Loucy (cell line): ENCODE measurements at regions not wholly inside any gene's neighbourhood (a gene's known extent, or its start where the extent isn't known, plus 50 kb on each side); places are given as distances from the start of the nearest gene placed in this dataset.

Experiments
- H2AFZ ChIP-seq: fragments of 200-600 bp; sonication (generic); 2 replicates; pipeline ENCODE4 v1.6.0; 2016; ENCODE audit warnings: antibody characterized with exemption, mild to moderate bottlenecking, low read length, moderate library complexity
- H3F3A ChIP-seq: fragments of 200-600 bp; 2 replicates; pipeline ENCODE4 v1.6.0; 2016; ENCODE audit warnings: antibody characterized with exemption, low read depth, mild to moderate bottlenecking
- H3K27me3 ChIP-seq: fragments of 200-600 bp; sonication (generic); 2 replicates; pipeline ENCODE4 v1.6.1; 2014; ENCODE audit warnings: low read length, mild to moderate bottlenecking; ENCODE audit not compliant: insufficient read depth, poor library complexity, severe bottlenecking
- H3K36me3 ChIP-seq: fragments of 200-600 bp; sonication (generic); 2 replicates; pipeline ENCODE4 v1.6.1; 2016; ENCODE audit warnings: low read length; ENCODE audit not compliant: insufficient read depth
- H3K4me1 ChIP-seq: fragments of 200-600 bp; sonication (generic); 2 replicates; pipeline ENCODE4 v1.5.1; 2014; ENCODE audit warnings: low read length, mild to moderate bottlenecking; ENCODE audit not compliant: insufficient read depth, poor library complexity, severe bottlenecking
- H3K4me2 ChIP-seq: fragments of 200-600 bp; sonication (generic); 2 replicates; pipeline ENCODE4 v1.6.0; 2014; ENCODE audit warnings: antibody characterized with exemption, low read length, low read depth, mild to moderate bottlenecking; ENCODE audit not compliant: poor library complexity, severe bottlenecking
- H3K4me3 ChIP-seq: fragments of 200-600 bp; sonication (generic); 2 replicates; pipeline ENCODE4 v1.5.1; 2014; ENCODE audit warnings: low read length, mild to moderate bottlenecking, mixed read lengths; ENCODE audit not compliant: poor library complexity, severe bottlenecking
- H3K79me2 ChIP-seq: fragments of 200-600 bp; sonication (generic); 2 replicates; pipeline ENCODE4 v1.6.1; 2014; ENCODE audit warnings: low read length; ENCODE audit not compliant: insufficient read depth
- H3K9ac ChIP-seq: fragments of 200-600 bp; sonication (generic); 2 replicates; pipeline ENCODE4 v1.6.0; 2014; ENCODE audit warnings: mild to moderate bottlenecking, low read depth, low read length, moderate library complexity; ENCODE audit not compliant: poor library complexity, severe bottlenecking
- H3K9me2 ChIP-seq: fragments of 200-600 bp; sonication (generic); replicated peaks from 2 replicates; pipeline ENCODE4 v1.6.1; 2016; ENCODE audit warnings: low read depth, low read length, mixed read lengths
- H3K9me3 ChIP-seq: fragments of 200-600 bp; sonication (generic); 2 replicates; pipeline ENCODE4 v1.6.1; 2014; ENCODE audit warnings: mild to moderate bottlenecking, antibody characterized with exemption, low read length, low read depth; ENCODE audit not compliant: insufficient read depth
- H4K20me1 ChIP-seq: fragments of 200-600 bp; sonication (generic); 2 replicates; pipeline ENCODE4 v1.6.0; 2014; ENCODE audit warnings: antibody characterized with exemption, low read length, mild to moderate bottlenecking; ENCODE audit not compliant: insufficient read depth, poor library complexity, severe bottlenecking
- CTCF ChIP-seq: fragments of 200-600 bp; sonication (generic); conservative IDR thresholded peaks from 2 replicates; pipeline ENCODE4 v1.5.1; 2014; ENCODE audit warnings: mild to moderate bottlenecking, antibody characterized with exemption, low read length
- EZH2phosphoT487 ChIP-seq: fragments of 200-600 bp; IDR thresholded peaks from 2 replicates; pipeline ENCODE4 v1.6.1; 2018; ENCODE audit warnings: antibody characterized with exemption, mild to moderate bottlenecking, moderate library complexity, borderline replicate concordance

- H3F3A ChIP-seq: no peaks in the 10 kb centered on the region
- TF ChIP-seq EZH2phosphoT487 (no peak), CTCF (no peak)
- H3K79me2 ChIP-seq: no peaks in the 10 kb centered on the region
- H3K9me2 ChIP-seq: no peaks in the 10 kb centered on the region
- H3K36me3 ChIP-seq: no peaks in the 10 kb centered on the region
- no peaks in the 10 kb centered on the region for H3K27me3 ChIP-seq
- no peaks in the 10 kb centered on the region for H3K4me1 ChIP-seq
- no peaks in the 10 kb centered on the region for H3K9me3 ChIP-seq
- no peak overlapping the region for H3K4me2 ChIP-seq
- H2AFZ ChIP-seq: no peak overlapping the region
- H3K9ac ChIP-seq: no peak overlapping the region
- H3K4me3 ChIP-seq: no peak overlapping the region
- no peaks in the 10 kb centered on the region for H4K20me1 ChIP-seq
Measured at GRCh38 chr22:27142286-27142685, 484.9 kb downstream of the MIAT start.

- Histone ChIP-seq H3K9ac (no peak overlapping the region), H3K79me2 (no peaks in the 10 kb centered on the region), H3K27me3 (no peaks in the 10 kb centered on the region), H3K9me2 (no peaks in the 10 kb centered on the region), H3K9me3 (no peaks in the 10 kb centered on the region), H3K4me1 (no peaks in the 10 kb centered on the region), H3K4me2 (no peak overlapping the region), H3F3A (no peaks in the 10 kb centered on the region), H4K20me1 (no peaks in the 10 kb centered on the region), H2AFZ (no peak overlapping the region), H3K4me3 (no peak overlapping the region), H3K36me3 (no peaks in the 10 kb centered on the region)
- TF ChIP-seq EZH2phosphoT487 (no peak), CTCF (no peak)
Measured at GRCh38 chr22:27144321-27144720, 486.9 kb downstream of the MIAT start.

- no peak overlapping the region for H3K4me2 ChIP-seq
- no peaks in the 10 kb centered on the region for H3K4me1 ChIP-seq
- H3K79me2 ChIP-seq: no peaks in the 10 kb centered on the region
- H4K20me1 ChIP-seq: no peaks in the 10 kb centered on the region
- no peaks in the 10 kb centered on the region for H3K9me3 ChIP-seq
- H3K9me2 ChIP-seq: no peaks in the 10 kb centered on the region
- no peak overlapping the region for H2AFZ ChIP-seq
- H3F3A ChIP-seq: no peaks in the 10 kb centered on the region
- no peaks in the 10 kb centered on the region for H3K27me3 ChIP-seq
- no peak overlapping the region for H3K9ac ChIP-seq
- no peak overlapping the region for H3K4me3 ChIP-seq
- no peaks in the 10 kb centered on the region for H3K36me3 ChIP-seq
- TF ChIP-seq EZH2phosphoT487 (no peak), CTCF (no peak)
Measured at GRCh38 chr22:27146866-27147633, 489.7 kb downstream of the MIAT start.
